GM19397 (cell line): ENCODE measurements at regions not wholly inside any gene's neighbourhood (a gene's known extent, or its start where the extent isn't known, plus 50 kb on each side); places are given as distances from the start of the nearest gene placed in this dataset.
"Not testable (repeated sequence)": the region's sequence is repeated elsewhere in the genome, so short reads cannot be mapped to it uniquely, and the experiment has no call there.

ENCODE experiments used
- ATAC-seq: cut with Tn5 transposase; IDR thresholded peaks from one replicate; pipeline ENCODE4 v1.9.1; 2021; ENCODE audit warnings: mild to moderate bottlenecking, moderate library complexity; ENCODE audit not compliant: unreplicated experiment

DNA sequence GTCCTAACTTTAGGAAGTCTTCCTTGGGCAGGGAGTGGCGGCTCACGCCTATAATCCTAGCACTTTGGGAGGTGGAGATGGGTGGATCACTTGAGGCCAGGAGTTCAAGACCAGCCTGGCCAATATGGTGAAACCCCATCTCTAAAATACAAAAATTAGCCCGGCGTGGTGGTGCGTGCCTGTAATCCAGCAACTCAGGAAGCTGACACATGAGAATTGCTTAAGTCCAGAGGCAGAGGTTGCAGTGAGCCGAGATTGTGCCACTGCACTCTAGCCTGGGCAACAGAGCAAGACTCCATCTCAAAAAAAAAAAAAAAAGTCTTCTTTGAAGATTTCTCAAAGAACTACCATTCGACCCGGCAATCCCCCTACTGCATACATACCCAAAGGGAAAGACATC lies 50.0 kb upstream of the GPCPD1 start:
- ATAC-seq, result not testable (repeated sequence)
